Renal pelvis (tissue), 1 donor: ENCODE measurements at regions not wholly inside any gene's neighbourhood (a gene's known extent, or its start where the extent isn't known, plus 50 kb on each side); places are given as distances from the start of the nearest gene placed in this dataset.

Experiments
- DNase-seq: peaks from one replicate; pipeline ENCODE4 v3.0.0-alpha.2; 2013

- no peak for DNase-seq
Measured at GRCh38 chr7:135831455-135832195, 83.0 kb upstream of the FAM180A start.

- no peak for DNase-seq
Measured at GRCh38 chr7:135828604-135829003, 80.0 kb upstream of the FAM180A start.

GRCh38 chr7:135827391-135827790 is 78.8 kb upstream of the FAM180A start:
- DNase-seq: no peak

GRCh38 chr7:135825406-135825805 is 76.8 kb upstream of the FAM180A start:
- no peak for DNase-seq

- DNase-seq: no peak
Measured at GRCh38 chr7:135822376-135822775, 73.8 kb upstream of the FAM180A start.

- DNase-seq: no peak
Measured at GRCh38 chr7:135817583-135817982, 69.0 kb upstream of the FAM180A start.

GRCh38 chr7:135815033-135815432 is 66.4 kb upstream of the FAM180A start:
- no peak for DNase-seq

- no peak for DNase-seq
Measured at GRCh38 chr7:135812148-135812547, 63.5 kb upstream of the FAM180A start.

- no peak for DNase-seq
Measured at GRCh38 chr7:135811506-135811905, 62.9 kb upstream of the FAM180A start.

GRCh38 chr7:135808206-135808605 is 59.6 kb upstream of the FAM180A start:
- DNase-seq: no peak

GRCh38 chr7:135803143-135803542 is 54.5 kb upstream of the FAM180A start:
- no peak for DNase-seq

GRCh38 chr7:135802697-135803096 is 54.1 kb upstream of the FAM180A start:
- DNase-seq: no peak

GRCh38 chr7:135801877-135802276 is 53.3 kb upstream of the FAM180A start:
- no peak for DNase-seq

GRCh38 chr7:135801045-135801693 is 52.6 kb upstream of the FAM180A start:
- DNase-seq: peak; percentile 61

GRCh38 chr7:135800560-135800959 is 51.9 kb upstream of the FAM180A start:
- no peak for DNase-seq

GRCh38 chr7:135799881-135800280 is 51.3 kb upstream of the FAM180A start:
- no peak for DNase-seq
